Naive thymus-derived CD4-positive, alpha-beta T cell (primary cell): ENCODE measurements at regions not wholly inside any gene's neighbourhood (a gene's known extent, or its start where the extent isn't known, plus 50 kb on each side); places are given as distances from the start of the nearest gene placed in this dataset.

Source experiments
- ATAC-seq: fragments of 150-1000 bp; cut with Tn5 transposase; 2 replicates; pipeline ENCODE4 v1.10.0; 2021; ENCODE audit warnings: mild to moderate bottlenecking, moderate library complexity
- CTCF ChIA-PET: fragments of 350-600 bp; sonication (Branson Sonifier 250); formaldehyde crosslinking; loops from one replicate; lab custom pipeline; 2021; ENCODE audit warnings: antibody characterized with exemption; lab: Charles Lee
- POLR2A ChIA-PET: fragments of 350-600 bp; sonication (Branson Sonifier 250); formaldehyde crosslinking; loops from one replicate; lab custom pipeline; 2021; ENCODE audit warnings: antibody characterized with exemption, inconsistent platforms; lab: Charles Lee
- DNase-seq, 9 donors: peaks; one replicate each; pipeline versions ENCODE4 v3.0.0 to v3.0.0-alpha.2; 2020 to 2022; ENCODE audit warnings: mixed read lengths in 1 of 9
- H3K27ac ChIP-seq: one replicate; pipeline ENCODE4 v1.7.0; 2013; ENCODE audit warnings: mild to moderate bottlenecking, low read depth, low read length, moderate library complexity
- H3K27me3 ChIP-seq, 2 donors: one replicate each; pipeline ENCODE4 v1.7.0; 2013; ENCODE audit warnings: low read length in 2 of 2, mild to moderate bottlenecking in 2 of 2, moderate library complexity in 2 of 2; ENCODE audit not compliant: control insufficient read depth in 2 of 2, insufficient read depth in 2 of 2
- H3K36me3 ChIP-seq, 3 experiments: 1 replicate in 2 of 3; 2 replicates in 1 of 3; pipeline ENCODE4 v1.7.0; 2013; ENCODE audit warnings: low read length in 3 of 3, mild to moderate bottlenecking in 3 of 3, moderate library complexity in 1 of 3; ENCODE audit not compliant: insufficient read depth in 3 of 3, control insufficient read depth in 2 of 3
- H3K4me1 ChIP-seq, 2 donors: one replicate each; pipeline ENCODE4 v1.7.0; 2013; ENCODE audit warnings: low read length in 2 of 2, mild to moderate bottlenecking in 2 of 2, moderate library complexity in 1 of 2; ENCODE audit not compliant: control insufficient read depth in 2 of 2, insufficient read depth in 2 of 2
- H3K4me3 ChIP-seq: 2 replicates; pipeline ENCODE4 v1.7.0; 2013; ENCODE audit warnings: mild to moderate bottlenecking, low read length
- H3K9me3 ChIP-seq, 3 experiments: 1 replicate in 2 of 3; 2 replicates in 1 of 3; pipeline ENCODE4 v1.7.0; 2013; ENCODE audit warnings: low read length in 3 of 3; ENCODE audit not compliant: control insufficient read depth in 2 of 3
- H3K27ac Mint-ChIP-seq, 9 donors: one replicate each; pipeline ENCODE4 v1.8.0; 2020 to 2022; ENCODE audit warnings: mixed read lengths in 9 of 9, mild to moderate bottlenecking in 8 of 9, moderate library complexity in 5 of 9, inconsistent platforms in 2 of 9
- H3K27me3 Mint-ChIP-seq, 5 donors: one replicate each; pipeline ENCODE4 v1.8.0; 2021 to 2022; ENCODE audit warnings: mixed read lengths in 5 of 5, mild to moderate bottlenecking in 1 of 5
- H3K36me3 Mint-ChIP-seq, 5 donors: one replicate each; pipeline ENCODE4 v1.8.0; 2020 to 2022; ENCODE audit warnings: mixed read lengths in 5 of 5, mild to moderate bottlenecking in 3 of 5, inconsistent platforms in 1 of 5
- H3K4me1 Mint-ChIP-seq, 7 donors: one replicate each; pipeline ENCODE4 v1.8.0; 2020 to 2022; ENCODE audit warnings: mixed read lengths in 7 of 7, mild to moderate bottlenecking in 3 of 7, inconsistent platforms in 1 of 7
- H3K4me3 Mint-ChIP-seq, 10 donors: one replicate each; pipeline ENCODE4 v1.8.0; 2020 to 2022; ENCODE audit warnings: mild to moderate bottlenecking in 10 of 10, mixed read lengths in 10 of 10, moderate library complexity in 6 of 10, inconsistent platforms in 2 of 10
- H3K9me3 Mint-ChIP-seq, 11 donors: one replicate each; pipeline ENCODE4 v1.8.0; 2020 to 2022; ENCODE audit warnings: mixed read lengths in 11 of 11, mild to moderate bottlenecking in 4 of 11, inconsistent platforms in 1 of 11, moderate library complexity in 1 of 11
- intact Hi-C, 2 donors: fragments of 100-400 bp; cut with micrococcal nuclease; formaldehyde crosslinking; loops; one replicate each; pipeline ENCODE4 v1.15.1; 2023

GRCh38 chr17:70804161-70804560 is 634.8 kb downstream of the KCNJ2 start:
- DNase-seq = no peak

GRCh38 chr17:70808596-70808995 is 639.3 kb downstream of the KCNJ2 start:
- Mint-ChIP-seq H3K9me3 (peaks cover 0 to 5% (median 0%) of the 10 kb centered on the region in 11 donors), H3K4me3 (no peak overlapping the region), H3K27me3 (no peaks in the 10 kb centered on the region), H3K4me1 (no peaks in the 10 kb centered on the region), H3K27ac (no peak overlapping the region), H3K36me3 (no peaks in the 10 kb centered on the region)
- Histone ChIP-seq H3K36me3 (no peaks in the 10 kb centered on the region), H3K27me3 (no peaks in the 10 kb centered on the region), H3K4me1 (no peaks in the 10 kb centered on the region), H3K27ac (no peak overlapping the region), H3K9me3 (no peaks in the 10 kb centered on the region), H3K4me3 (no peak overlapping the region)
- DNase-seq (no peak), ATAC-seq (no peak)
- intact Hi-C loops = no loop called here
- POLR2A ChIA-PET = no interaction called here
- CTCF ChIA-PET = no interaction called here

More at GRCh38 chr17:70804161-70804560, 634.8 kb downstream of the KCNJ2 start:
- Histone ChIP-seq H3K36me3 (no peaks in the 10 kb centered on the region), H3K27ac (no peak overlapping the region), H3K9me3 (no peaks in the 10 kb centered on the region), H3K27me3 (no peaks in the 10 kb centered on the region), H3K4me1 (no peaks in the 10 kb centered on the region), H3K4me3 (no peak overlapping the region)
- POLR2A ChIA-PET = no interaction called here
- Mint-ChIP-seq H3K4me1 (no peaks in the 10 kb centered on the region), H3K4me3 (no peak overlapping the region), H3K27me3 (no peaks in the 10 kb centered on the region), H3K9me3 (peaks cover 0 to 7% (median 2%) of the 10 kb centered on the region in 11 donors), H3K27ac (no peak overlapping the region), H3K36me3 (no peaks in the 10 kb centered on the region)
- ATAC-seq = no peak
- intact Hi-C loops = no loop called here
- CTCF ChIA-PET = no interaction called here

GRCh38 chr17:70810609-70811008 is 641.3 kb downstream of the KCNJ2 start:
- Mint-ChIP-seq H3K36me3 (no peaks in the 10 kb centered on the region), H3K9me3 (peaks cover 0 to 5% (median 0%) of the 10 kb centered on the region in 11 donors), H3K27ac (no peak overlapping the region), H3K4me1 (no peaks in the 10 kb centered on the region), H3K27me3 (no peaks in the 10 kb centered on the region), H3K4me3 (no peak overlapping the region)
- Histone ChIP-seq H3K36me3 (no peaks in the 10 kb centered on the region), H3K9me3 (no peaks in the 10 kb centered on the region), H3K4me1 (no peaks in the 10 kb centered on the region), H3K27me3 (no peaks in the 10 kb centered on the region), H3K4me3 (no peak overlapping the region), H3K27ac (no peak overlapping the region)
- ChIA-PET CTCF (no interaction called here), POLR2A (no interaction called here)
- intact Hi-C loops = no loop called here
- DNase-seq (no peak), ATAC-seq (no peak)

GRCh38 chr17:70813355-70813930 is 644.1 kb downstream of the KCNJ2 start:
- Histone ChIP-seq H3K36me3 (no peaks in the 10 kb centered on the region), H3K27ac (no peak overlapping the region), H3K27me3 (no peaks in the 10 kb centered on the region), H3K4me3 (no peak overlapping the region), H3K4me1 (no peaks in the 10 kb centered on the region), H3K9me3 (no peaks in the 10 kb centered on the region)
- H3K27ac Mint-ChIP-seq = no peak overlapping the region
- no peak for DNase-seq
- no peak for ATAC-seq
- peaks cover 0 to 5% (median 0%) of the 10 kb centered on the region in 11 donors for H3K9me3 Mint-ChIP-seq
- H3K4me1 Mint-ChIP-seq = no peaks in the 10 kb centered on the region
- ChIA-PET CTCF (no interaction called here), POLR2A (no interaction called here)
- H3K36me3 Mint-ChIP-seq = no peaks in the 10 kb centered on the region
- no peaks in the 10 kb centered on the region for H3K27me3 Mint-ChIP-seq
- H3K4me3 Mint-ChIP-seq = no peak overlapping the region
- intact Hi-C loops = no loop called here

GRCh38 chr17:70819183-70819582 is 649.9 kb downstream of the KCNJ2 start:
- ATAC-seq (no peak), DNase-seq (no peak)
- Mint-ChIP-seq H3K9me3 (peaks cover 0 to 7% (median 4%) of the 10 kb centered on the region in 11 donors), H3K27ac (no peak overlapping the region), H3K27me3 (no peaks in the 10 kb centered on the region), H3K36me3 (no peaks in the 10 kb centered on the region), H3K4me1 (no peaks in the 10 kb centered on the region), H3K4me3 (no peak overlapping the region)
- H3K4me3 ChIP-seq = no peak overlapping the region
- CTCF ChIA-PET = no interaction called here
- no peak overlapping the region for H3K27ac ChIP-seq
- no peaks in the 10 kb centered on the region for H3K27me3 ChIP-seq
- H3K36me3 ChIP-seq = no peaks in the 10 kb centered on the region
- intact Hi-C loops = no loop called here
- POLR2A ChIA-PET = no interaction called here
- H3K9me3 ChIP-seq = no peaks in the 10 kb centered on the region
- no peaks in the 10 kb centered on the region for H3K4me1 ChIP-seq

GRCh38 chr17:70820276-70820675 is 650.9 kb downstream of the KCNJ2 start:
- no peak overlapping the region for H3K27ac ChIP-seq
- intact Hi-C loops = no loop called here
- Mint-ChIP-seq H3K9me3 (peaks cover 0 to 7% (median 4%) of the 10 kb centered on the region in 11 donors), H3K4me1 (no peaks in the 10 kb centered on the region), H3K4me3 (no peak overlapping the region), H3K27me3 (no peaks in the 10 kb centered on the region), H3K27ac (no peak overlapping the region), H3K36me3 (no peaks in the 10 kb centered on the region)
- no peaks in the 10 kb centered on the region for H3K27me3 ChIP-seq
- no peaks in the 10 kb centered on the region for H3K9me3 ChIP-seq
- H3K4me3 ChIP-seq = no peak overlapping the region
- H3K36me3 ChIP-seq = no peaks in the 10 kb centered on the region
- no peaks in the 10 kb centered on the region for H3K4me1 ChIP-seq
- DNase-seq (no peak), ATAC-seq (no peak)
- POLR2A ChIA-PET = no interaction called here
- CTCF ChIA-PET = no interaction called here

GRCh38 chr17:70825321-70826125 is 656.2 kb downstream of the KCNJ2 start:
- ATAC-seq (no peak), DNase-seq (no peak)
- H3K27ac ChIP-seq = no peak overlapping the region
- H3K27ac Mint-ChIP-seq = no peak overlapping the region
- intact Hi-C loops = no loop called here
- H3K4me1 Mint-ChIP-seq = no peaks in the 10 kb centered on the region
- H3K27me3 ChIP-seq = no peaks in the 10 kb centered on the region
- no peaks in the 10 kb centered on the region for H3K36me3 Mint-ChIP-seq
- no peaks in the 10 kb centered on the region for H3K27me3 Mint-ChIP-seq
- ChIA-PET POLR2A (no interaction called here), CTCF (no interaction called here)
- H3K9me3 ChIP-seq = no peaks in the 10 kb centered on the region
- no peak overlapping the region for H3K4me3 ChIP-seq
- H3K36me3 ChIP-seq = no peaks in the 10 kb centered on the region
- H3K9me3 Mint-ChIP-seq = peaks cover 2 to 12% (median 4%) of the 10 kb centered on the region in 11 donors
- H3K4me1 ChIP-seq = no peaks in the 10 kb centered on the region
- no peak overlapping the region for H3K4me3 Mint-ChIP-seq
